MM.1S (cell line): ENCODE measurements at regions not wholly inside any gene's neighbourhood (a gene's known extent, or its start where the extent isn't known, plus 50 kb on each side); places are given as distances from the start of the nearest gene placed in this dataset.

ENCODE experiments used
- DNase-seq: peaks from one replicate; pipeline ENCODE4 v3.0.0-alpha.2; 2015
- H2AFZ ChIP-seq: fragments of 300-600 bp; sonication (generic); 2 replicates; pipeline ENCODE4 v1.6.0; 2016; ENCODE audit warnings: antibody characterized with exemption, low read length
- H3F3A ChIP-seq: fragments of 300-600 bp; sonication (generic); 2 replicates; pipeline ENCODE4 v1.6.1; 2016; ENCODE audit warnings: mild to moderate bottlenecking, antibody characterized with exemption, low read length, moderate library complexity, mixed read lengths; ENCODE audit not compliant: insufficient read depth
- H3K27ac ChIP-seq: fragments of 300-600 bp; sonication (generic); 2 replicates; pipeline ENCODE4 v1.5.1; 2016; ENCODE audit warnings: mild to moderate bottlenecking, low read length
- H3K27me3 ChIP-seq: fragments of 300-600 bp; sonication (generic); replicated peaks from 2 replicates; pipeline ENCODE4 v1.6.0; 2016; ENCODE audit warnings: low read length; ENCODE audit not compliant: insufficient read depth
- H3K36me3 ChIP-seq: fragments of 300-600 bp; sonication (generic); replicated peaks from 2 replicates; pipeline ENCODE4 v1.6.1; 2016; ENCODE audit warnings: mild to moderate bottlenecking, low read length, mixed read lengths; ENCODE audit not compliant: insufficient read depth
- H3K4me1 ChIP-seq: fragments of 300-600 bp; sonication (generic); 2 replicates; pipeline ENCODE4 v1.6.1; 2016; ENCODE audit warnings: low read length, mixed read lengths
- H3K4me2 ChIP-seq: fragments of 300-600 bp; sonication (generic); 2 replicates; pipeline ENCODE4 v1.6.0; 2016; ENCODE audit warnings: low read depth, low read length
- H3K4me3 ChIP-seq: fragments of 300-600 bp; sonication (generic); 2 replicates; pipeline ENCODE4 v1.5.1; 2016; ENCODE audit warnings: low read length, mixed read lengths
- H3K79me2 ChIP-seq: fragments of 300-600 bp; sonication (generic); 2 replicates; pipeline ENCODE4 v1.6.1; 2016; ENCODE audit warnings: mixed run types, low read length, mixed read lengths
- H3K9ac ChIP-seq: fragments of 300-600 bp; sonication (generic); 2 replicates; pipeline ENCODE4 v1.6.1; 2016; ENCODE audit warnings: low read length, mixed read lengths
- H3K9me2 ChIP-seq: fragments of 300-600 bp; sonication (generic); replicated peaks from 2 replicates; pipeline ENCODE4 v1.6.1; 2016; ENCODE audit warnings: mild to moderate bottlenecking, low read length, mixed read lengths; ENCODE audit not compliant: insufficient read depth
- H3K9me3 ChIP-seq: fragments of 300-600 bp; sonication (generic); replicated peaks from 2 replicates; pipeline ENCODE4 v1.6.1; 2016; ENCODE audit warnings: mild to moderate bottlenecking, low read length, mixed read lengths; ENCODE audit not compliant: insufficient read depth
- H4K20me1 ChIP-seq: fragments of 300-600 bp; sonication (generic); 2 replicates; pipeline ENCODE4 v1.6.1; 2016; ENCODE audit warnings: mild to moderate bottlenecking, low read length, moderate library complexity, mixed read lengths; ENCODE audit not compliant: insufficient read depth
- EZH2 ChIP-seq: fragments of 300-600 bp; sonication (generic); optimal IDR thresholded peaks from 2 replicates; pipeline ENCODE3; 2017; ENCODE audit warnings: low read depth, mild to moderate bottlenecking, antibody characterized with exemption, low read length, mixed read lengths
- EZH2phosphoT487 ChIP-seq: fragments of 300-600 bp; sonication (generic); IDR thresholded peaks from 2 replicates; pipeline ENCODE4 v1.6.1; 2018; ENCODE audit warnings: antibody characterized with exemption, low read length
- TF ChIP-seq, protein P1 (sequence below): fragments of 300-600 bp; sonication (generic); IDR thresholded peaks from 2 replicates; pipeline ENCODE4 v1.5.1; 2016; ENCODE audit warnings: antibody characterized with exemption, low read length, mixed read lengths

DNA sequence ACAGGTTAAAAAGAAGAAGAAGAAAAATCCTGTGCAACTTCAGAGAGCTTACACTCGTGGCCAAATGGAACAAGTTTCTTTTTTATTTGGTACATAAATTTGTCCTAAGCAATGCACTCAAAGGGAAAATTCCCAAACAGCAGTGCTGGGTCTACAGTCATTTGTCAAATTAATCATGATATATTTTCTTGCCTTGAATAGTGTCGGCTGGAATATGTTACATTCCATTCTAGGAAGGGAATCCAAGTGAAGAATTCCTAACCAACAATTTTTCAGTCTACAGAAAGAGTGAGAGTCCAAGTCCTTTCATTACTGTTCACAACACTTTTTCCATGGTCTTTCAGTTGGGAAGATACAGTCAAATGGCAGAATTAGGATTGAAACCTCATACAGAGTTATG lies 63.9 kb downstream of the HAND2 start:
- no peak overlapping the region for H3K4me3 ChIP-seq
- no peaks in the 10 kb centered on the region for H3K36me3 ChIP-seq
- no peaks in the 10 kb centered on the region for H3F3A ChIP-seq
- no peaks in the 10 kb centered on the region for H3K27me3 ChIP-seq
- no peaks in the 10 kb centered on the region for H3K79me2 ChIP-seq
- no peak overlapping the region for H2AFZ ChIP-seq
- no peak for DNase-seq
- H3K9ac ChIP-seq = no peak overlapping the region
- H3K4me2 ChIP-seq = no peak overlapping the region
- H3K9me3 ChIP-seq = no peaks in the 10 kb centered on the region
- H3K9me2 ChIP-seq = no peaks in the 10 kb centered on the region
- H3K27ac ChIP-seq = no peak overlapping the region
- H4K20me1 ChIP-seq = no peaks in the 10 kb centered on the region
- TF ChIP-seq, protein P1, sequence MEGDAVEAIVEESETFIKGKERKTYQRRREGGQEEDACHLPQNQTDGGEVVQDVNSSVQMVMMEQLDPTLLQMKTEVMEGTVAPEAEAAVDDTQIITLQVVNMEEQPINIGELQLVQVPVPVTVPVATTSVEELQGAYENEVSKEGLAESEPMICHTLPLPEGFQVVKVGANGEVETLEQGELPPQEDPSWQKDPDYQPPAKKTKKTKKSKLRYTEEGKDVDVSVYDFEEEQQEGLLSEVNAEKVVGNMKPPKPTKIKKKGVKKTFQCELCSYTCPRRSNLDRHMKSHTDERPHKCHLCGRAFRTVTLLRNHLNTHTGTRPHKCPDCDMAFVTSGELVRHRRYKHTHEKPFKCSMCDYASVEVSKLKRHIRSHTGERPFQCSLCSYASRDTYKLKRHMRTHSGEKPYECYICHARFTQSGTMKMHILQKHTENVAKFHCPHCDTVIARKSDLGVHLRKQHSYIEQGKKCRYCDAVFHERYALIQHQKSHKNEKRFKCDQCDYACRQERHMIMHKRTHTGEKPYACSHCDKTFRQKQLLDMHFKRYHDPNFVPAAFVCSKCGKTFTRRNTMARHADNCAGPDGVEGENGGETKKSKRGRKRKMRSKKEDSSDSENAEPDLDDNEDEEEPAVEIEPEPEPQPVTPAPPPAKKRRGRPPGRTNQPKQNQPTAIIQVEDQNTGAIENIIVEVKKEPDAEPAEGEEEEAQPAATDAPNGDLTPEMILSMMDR = no peak
- TF ChIP-seq EZH2phosphoT487 = no peak
- no peak for TF ChIP-seq EZH2
- H3K4me1 ChIP-seq = no peaks in the 10 kb centered on the region

DNA sequence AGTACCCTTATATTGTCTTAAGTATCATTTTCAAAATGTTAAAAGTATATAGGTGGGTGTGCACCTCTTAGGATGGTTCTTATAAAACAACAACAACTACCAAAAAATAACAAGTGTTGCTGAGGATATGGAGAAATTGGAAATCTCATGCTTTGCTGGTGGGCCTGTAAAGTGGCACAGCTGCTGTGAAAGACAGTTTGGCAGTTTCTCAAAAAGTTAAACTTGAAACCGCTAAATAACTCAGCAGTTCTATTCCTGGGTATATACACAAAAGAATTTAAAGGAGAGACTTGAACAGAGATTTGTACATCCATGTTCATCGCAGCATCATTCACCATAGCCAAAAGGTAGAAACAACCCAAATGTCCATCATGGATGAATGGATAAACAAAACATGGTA lies 65.5 kb downstream of the HAND2 start:
- Histone ChIP-seq H3K27me3 (no peaks in the 10 kb centered on the region), H3K79me2 (no peaks in the 10 kb centered on the region), H3F3A (no peaks in the 10 kb centered on the region), H3K9ac (no peak overlapping the region), H4K20me1 (no peaks in the 10 kb centered on the region), H2AFZ (no peak overlapping the region), H3K9me2 (no peaks in the 10 kb centered on the region), H3K4me2 (no peak overlapping the region), H3K9me3 (no peaks in the 10 kb centered on the region), H3K36me3 (no peaks in the 10 kb centered on the region), H3K4me3 (no peak overlapping the region), H3K27ac (no peak overlapping the region), H3K4me1 (no peaks in the 10 kb centered on the region)
- TF ChIP-seq EZH2phosphoT487 = no peak
- no peak for DNase-seq

DNA sequence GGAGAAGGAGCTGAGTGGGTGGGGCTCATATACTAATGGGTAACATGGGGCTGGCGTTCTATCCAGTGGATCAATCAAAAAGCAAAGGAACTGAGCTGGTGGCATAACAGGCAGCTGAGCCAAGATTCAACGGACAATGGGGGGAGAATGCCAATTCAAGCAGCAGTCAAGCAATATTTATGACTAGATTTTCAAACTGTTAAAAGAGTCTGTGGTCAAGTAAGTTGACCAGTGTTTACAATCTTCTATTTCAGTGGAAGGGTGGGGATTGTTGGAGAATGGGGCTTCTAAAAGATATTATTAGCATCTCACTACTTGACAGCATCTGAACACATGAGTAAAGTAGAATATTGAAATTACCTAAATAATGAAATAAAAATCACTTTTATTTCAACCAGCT lies 64.9 kb upstream of the SCRG1 start:
- Histone ChIP-seq H3K4me2 (no peak overlapping the region), H3K27me3 (no peaks in the 10 kb centered on the region), H4K20me1 (no peaks in the 10 kb centered on the region), H3K79me2 (no peaks in the 10 kb centered on the region), H3K4me1 (no peaks in the 10 kb centered on the region), H3F3A (no peaks in the 10 kb centered on the region), H3K9me2 (no peaks in the 10 kb centered on the region), H3K9ac (no peak overlapping the region), H3K27ac (no peak overlapping the region), H2AFZ (no peak overlapping the region), H3K4me3 (no peak overlapping the region), H3K36me3 (no peaks in the 10 kb centered on the region), H3K9me3 (no peaks in the 10 kb centered on the region)
- DNase-seq = no peak
- TF ChIP-seq, protein P1 = no peak
- TF ChIP-seq EZH2phosphoT487 = no peak
- TF ChIP-seq EZH2 = no peak

DNA sequence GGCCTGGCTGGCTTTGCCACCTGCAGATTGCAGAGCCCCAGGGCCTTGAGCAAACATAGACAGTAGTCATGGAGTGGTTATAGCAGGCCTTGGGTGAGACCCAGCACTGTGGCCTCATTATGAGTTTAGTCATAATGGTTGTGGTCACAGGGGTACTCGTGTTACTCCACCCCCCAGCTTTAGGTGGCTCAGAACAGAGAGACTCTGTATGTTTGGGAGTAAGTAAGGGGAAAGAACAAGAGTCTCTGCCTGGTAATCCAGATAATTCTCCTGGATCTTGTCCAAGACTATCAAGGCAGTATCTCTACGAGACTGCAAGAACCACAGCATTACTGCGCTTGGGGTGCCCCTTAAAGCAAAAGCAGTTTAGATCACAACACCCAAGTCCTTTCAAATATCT lies 62.3 kb upstream of the SCRG1 start:
- H3K9ac ChIP-seq = no peak overlapping the region
- H3K4me3 ChIP-seq = no peak overlapping the region
- H3K79me2 ChIP-seq = no peaks in the 10 kb centered on the region
- no peaks in the 10 kb centered on the region for H3F3A ChIP-seq
- no peaks in the 10 kb centered on the region for H3K9me3 ChIP-seq
- H3K27ac ChIP-seq = no peak overlapping the region
- no peaks in the 10 kb centered on the region for H3K36me3 ChIP-seq
- DNase-seq = no peak
- H2AFZ ChIP-seq = no peak overlapping the region
- TF ChIP-seq EZH2phosphoT487 = no peak
- TF ChIP-seq EZH2 = no peak
- TF ChIP-seq, protein P1 = no peak
- H3K4me2 ChIP-seq = no peak overlapping the region
- no peaks in the 10 kb centered on the region for H3K4me1 ChIP-seq
- no peaks in the 10 kb centered on the region for H3K27me3 ChIP-seq
- no peaks in the 10 kb centered on the region for H4K20me1 ChIP-seq
- no peaks in the 10 kb centered on the region for H3K9me2 ChIP-seq
